HCT116 (cell line): ENCODE measurements at regions not wholly inside any gene's neighbourhood (a gene's known extent, or its start where the extent isn't known, plus 50 kb on each side); places are given as distances from the start of the nearest gene placed in this dataset.

Source experiments
- ATAC-seq: fragments of 200-7000 bp; cut with Tn5 transposase; 2 replicates; pipeline ENCODE4 v1.9.1; 2020; ENCODE audit warnings: mild to moderate bottlenecking, moderate library complexity
- BruUV-seq: library from RNA; stranded (reverse); fragments of 400-500 nt; replicated peaks from 2 replicates; lab custom pipeline; 2021; lab: Mats Ljungman, UMichigan
- CTCF ChIA-PET: fragments of 300-600 bp; sonication (Branson Sonifier 250); formaldehyde crosslinking; loops from one replicate; lab custom pipeline; 2021; ENCODE audit warnings: antibody characterized with exemption; lab: Charles Lee
- POLR2A ChIA-PET: fragments of 300-600, 350-600 bp; sonication (Branson Sonifier 250); formaldehyde crosslinking; loops from one replicate; lab custom pipeline; 2021; ENCODE audit warnings: antibody characterized with exemption; lab: Charles Lee
- RAD21 ChIA-PET, 2 experiments: fragments of 300-600 bp; sonication (Branson Sonifier 250); formaldehyde crosslinking; loops; one replicate each; lab custom pipeline; 2023; ENCODE audit warnings: low total read pairs in 2 of 2; ENCODE audit not compliant: uncharacterized antibody in 2 of 2, unreplicated experiment in 2 of 2, low non-redundant PET in 1 of 2; lab: Charles Lee
- DNase-seq: peaks from one replicate; pipeline ENCODE4 v3.0.0-alpha.2; 2010; ENCODE audit warnings: low read depth, low spot score
- H2AFZ ChIP-seq: fragments of 200-600 bp; shearing (Covaris generic), sonication (generic); 2 replicates; pipeline ENCODE4 v1.6.1; 2017; ENCODE audit warnings: low read depth, mixed run types, mixed read lengths, antibody characterized with exemption, low read length; ENCODE audit not compliant: poor library complexity, severe bottlenecking
- H3K27ac ChIP-seq: 2 replicates; pipeline ENCODE4 v1.5.1; 2012; ENCODE audit warnings: low read depth, low read length
- H3K27me3 ChIP-seq: fragments of 200-600 bp; sonication (generic); 2 replicates; pipeline ENCODE4 v1.6.1; 2016; ENCODE audit warnings: mixed run types, low read length, mixed read lengths; ENCODE audit not compliant: insufficient read depth
- H3K36me3 ChIP-seq, 2 experiments: fragments of 200-500 bp in 1 of 2; fragments of 200-600 bp in 1 of 2; sonication (Bioruptor generic) in 1 of 2; sonication (generic) in 1 of 2; 2 replicates each; pipeline versions ENCODE4 v1.5.1 to v1.6.1; 2014 to 2016; ENCODE audit warnings: low read length in 2 of 2, inconsistent platforms in 1 of 2, mixed read lengths in 1 of 2, mixed run types in 1 of 2; ENCODE audit not compliant: insufficient read depth in 2 of 2, control insufficient read depth in 1 of 2
- H3K4me1 ChIP-seq, 2 experiments: fragments of 200-600 bp in 1 of 2; sonication (generic) in 1 of 2; 2 replicates each; pipeline versions ENCODE4 v1.5.1 to v1.6.1; 2012 to 2017; ENCODE audit warnings: low read length in 2 of 2, inconsistent platforms in 1 of 2, mild to moderate bottlenecking in 1 of 2, mixed read lengths in 1 of 2, mixed run types in 1 of 2, moderate library complexity in 1 of 2; ENCODE audit not compliant: insufficient read depth in 2 of 2, control insufficient read depth in 1 of 2
- H3K4me2 ChIP-seq: fragments of 200-600 bp; sonication (generic); 2 replicates; pipeline ENCODE4 v1.6.1; 2017; ENCODE audit warnings: mixed run types, low read length, mixed read lengths
- H3K4me3 ChIP-seq, 2 experiments: fragments of 200-600 bp in 1 of 2; sonication (generic) in 1 of 2; replicated peaks in 1 of 2; 2 replicates each; pipeline ENCODE4 v1.5.1; 2011 to 2016; ENCODE audit warnings: low read length in 2 of 2, control low read depth in 1 of 2, low read depth in 1 of 2, mild to moderate bottlenecking in 1 of 2, mixed read lengths in 1 of 2, mixed run types in 1 of 2
- H3K79me2 ChIP-seq: fragments of 200-600 bp; sonication (generic); 2 replicates; pipeline ENCODE4 v1.6.1; 2017; ENCODE audit warnings: mild to moderate bottlenecking, mixed run types, low read length, moderate library complexity, mixed read lengths; ENCODE audit not compliant: insufficient read depth
- H3K9ac ChIP-seq: fragments of 200-600 bp; sonication (generic); 2 replicates; pipeline ENCODE4 v1.6.1; 2016; ENCODE audit warnings: low read length, mixed read lengths
- H3K9me2 ChIP-seq: fragments of 200-600 bp; sonication (generic), shearing (Covaris generic); 2 replicates; pipeline ENCODE4 v1.6.1; 2017; ENCODE audit warnings: mixed run types, mild to moderate bottlenecking, moderate library complexity; ENCODE audit not compliant: insufficient read depth
- H3K9me3 ChIP-seq, 2 experiments: fragments of 200-500 bp in 1 of 2; fragments of 200-600 bp in 1 of 2; sonication (Bioruptor generic) in 1 of 2; sonication (generic) in 1 of 2; 2 replicates each; pipeline ENCODE4 v1.6.1; 2014 to 2017; ENCODE audit warnings: low read length in 2 of 2, mixed read lengths in 2 of 2, inconsistent platforms in 1 of 2, low read depth in 1 of 2, mild to moderate bottlenecking in 1 of 2, mixed run types in 1 of 2, moderate library complexity in 1 of 2; ENCODE audit not compliant: control insufficient read depth in 1 of 2, insufficient read depth in 1 of 2
- H4K20me1 ChIP-seq: fragments of 200-600 bp; sonication (generic), shearing (Covaris generic); 2 replicates; pipeline ENCODE4 v1.6.1; 2017; ENCODE audit warnings: mixed run types, mild to moderate bottlenecking, moderate library complexity; ENCODE audit not compliant: insufficient read depth
- ATF3 ChIP-seq: IDR thresholded peaks from 2 replicates; pipeline ENCODE4 v1.6.1; 2012
- CBX3 ChIP-seq: IDR thresholded peaks from 2 replicates; pipeline ENCODE4 v1.6.1; 2012; ENCODE audit warnings: low read depth
- CEBPB ChIP-seq: IDR thresholded peaks from 2 replicates; pipeline ENCODE4 v1.6.1; 2012; ENCODE audit warnings: low read depth
- CTCF ChIP-seq, 3 experiments: fragments of 200-600 bp in 1 of 3; sonication (generic) in 1 of 3; IDR thresholded peaks in 2 of 3; conservative IDR thresholded peaks in 1 of 3; 2 replicates each; pipeline ENCODE4 v1.5.1; 2012 to 2017; ENCODE audit warnings: low read depth in 2 of 3, low read length in 2 of 3, antibody characterized with exemption in 1 of 3, borderline replicate concordance in 1 of 3, control low read depth in 1 of 3, mild to moderate bottlenecking in 1 of 3, mixed read lengths in 1 of 3, mixed run types in 1 of 3, moderate library complexity in 1 of 3; ENCODE audit not compliant: insufficient read depth in 1 of 3
- EGR1 ChIP-seq: IDR thresholded peaks from 2 replicates; pipeline ENCODE4 v1.6.1; 2012; ENCODE audit warnings: low read depth
- ELF1 ChIP-seq: IDR thresholded peaks from 2 replicates; pipeline ENCODE4 v1.6.1; 2012; ENCODE audit warnings: low read depth, borderline replicate concordance
- EZH2 ChIP-seq: fragments of 200-600 bp; sonication (generic); IDR thresholded peaks from 2 replicates; pipeline ENCODE4 v1.6.1; 2017; ENCODE audit warnings: antibody characterized with exemption, mixed run types
- EZH2phosphoT487 ChIP-seq: fragments of 200-600 bp; IDR thresholded peaks from 2 replicates; pipeline ENCODE4 v1.6.1; 2018; ENCODE audit warnings: antibody characterized with exemption, borderline replicate concordance
- JUND ChIP-seq: IDR thresholded peaks from 2 replicates; pipeline ENCODE4 v1.6.1; 2012
- MAX ChIP-seq: IDR thresholded peaks from 2 replicates; pipeline ENCODE4 v1.6.1; 2012
- POLR2A ChIP-seq: IDR thresholded peaks from 2 replicates; pipeline ENCODE4 v1.7.0; 2011; ENCODE audit warnings: borderline replicate concordance; ENCODE audit not compliant: insufficient read depth, insufficient read length; ENCODE audit errors: extremely low read depth
- RAD21 ChIP-seq: IDR thresholded peaks from 2 replicates; pipeline ENCODE4 v1.6.1; 2012; ENCODE audit warnings: low read depth, mild to moderate bottlenecking
- REST ChIP-seq: IDR thresholded peaks from 2 replicates; pipeline ENCODE4 v1.6.1; 2012; ENCODE audit warnings: low read depth
- SIN3A ChIP-seq: IDR thresholded peaks from 2 replicates; pipeline ENCODE4 v1.6.1; 2012; ENCODE audit warnings: low read depth
- SP1 ChIP-seq: IDR thresholded peaks from 2 replicates; pipeline ENCODE4 v1.6.1; 2012; ENCODE audit warnings: low read depth
- SRF ChIP-seq: IDR thresholded peaks from 2 replicates; pipeline ENCODE4 v1.6.1; 2012; ENCODE audit warnings: low read depth
- YY1 ChIP-seq: IDR thresholded peaks from 2 replicates; pipeline ENCODE4 v1.6.1; 2011; ENCODE audit warnings: low read length, low read depth, moderate library complexity, mild to moderate bottlenecking; ENCODE audit not compliant: insufficient replicate concordance; ENCODE audit errors: extremely low read depth
- ZBTB33 ChIP-seq: IDR thresholded peaks from 2 replicates; pipeline ENCODE4 v1.6.1; 2011; ENCODE audit warnings: mild to moderate bottlenecking, low read length, moderate library complexity; ENCODE audit not compliant: insufficient replicate concordance; ENCODE audit errors: extremely low read depth
- ZFX ChIP-seq: fragments of 450-650 bp; IDR thresholded peaks from 2 replicates; pipeline ENCODE4 v1.6.1; 2017
- ZNF274 ChIP-seq: fragments of 200-500 bp; sonication (Bioruptor generic); IDR thresholded peaks from 2 replicates; pipeline ENCODE4 v1.6.1; 2014; ENCODE audit warnings: mild to moderate bottlenecking, low read depth, low read length, inconsistent platforms
- intact Hi-C: fragments of 100-400 bp; cut with micrococcal nuclease; formaldehyde crosslinking; loops from 2 replicates; pipeline ENCODE4 v1.10.0; 2022

- TF ChIP-seq EZH2: no peak
- TF ChIP-seq, all 23 proteins: peak for 0
These were observed 102.1 kb upstream of the ARPP21 start (continued) for GRCh38 chr3:35537265-35537664.

GRCh38 chr3:35544976-35545375 lies 94.3 kb upstream of the ARPP21 start:
- Histone ChIP-seq H3K4me1 (no peaks in the 10 kb centered on the region), H3K9me3 (peaks cover 6 to 19% of the 10 kb centered on the region in 2 experiments; a peak in 2 of 4 replicates), H3K9me2 (no peaks in the 10 kb centered on the region), H3K27ac (no peak overlapping the region), H3K9ac (no peak overlapping the region), H3K4me3 (no peak overlapping the region), H3K4me2 (no peak overlapping the region), H3K36me3 (no peaks in the 10 kb centered on the region), H2AFZ (no peak overlapping the region), H3K27me3 (no peaks in the 10 kb centered on the region), H4K20me1 (no peaks in the 10 kb centered on the region), H3K79me2 (no peaks in the 10 kb centered on the region)
- intact Hi-C loops: no loop called here
- BruUV-seq: no TSS peak
- RAD21 ChIA-PET: no interaction called here
- CTCF ChIA-PET: no interaction called here
- POLR2A ChIA-PET: no interaction called here
- TF ChIP-seq EGR1: no peak
- no peak for TF ChIP-seq ATF3
- no peak for TF ChIP-seq ZNF274
- TF ChIP-seq YY1: no peak
- no peak for TF ChIP-seq ELF1
- TF ChIP-seq SRF: no peak
- TF ChIP-seq POLR2A: no peak
- TF ChIP-seq RAD21: no peak
- TF ChIP-seq CEBPB: no peak
- TF ChIP-seq EZH2: no peak
- TF ChIP-seq REST: no peak
- TF ChIP-seq CBX3: no peak
- TF ChIP-seq JUND: no peak
- no peak for TF ChIP-seq MAX
- TF ChIP-seq ZFX: no peak
- TF ChIP-seq EZH2phosphoT487: no peak
- no peak for TF ChIP-seq SP1
- no peak for TF ChIP-seq SIN3A
- TF ChIP-seq CTCF (IDR thresholded peaks at IDR 0.05 in 2 of 3, conservative IDR thresholded peaks at IDR 0.05 in 1 of 3; ENCODE audit: borderline replicate concordance in 1 of 3, insufficient read depth in 1 of 3, low read depth in 2 of 3, low read length in 2 of 3): no peak
- no peak for TF ChIP-seq ZBTB33
- DNase-seq (no peak), ATAC-seq (no peak)
